H4 (cell line): ENCODE measurements at regions not wholly inside any gene's neighbourhood (a gene's known extent, or its start where the extent isn't known, plus 50 kb on each side); places are given as distances from the start of the nearest gene placed in this dataset.
A peak's percentile ranks its signal among the peaks of the same experiment; 100 is the strongest.

Experiments
- DNase-seq: peaks from one replicate; pipeline ENCODE4 v3.0.0-alpha.2; 2015; ENCODE audit warnings: low spot score

DNA sequence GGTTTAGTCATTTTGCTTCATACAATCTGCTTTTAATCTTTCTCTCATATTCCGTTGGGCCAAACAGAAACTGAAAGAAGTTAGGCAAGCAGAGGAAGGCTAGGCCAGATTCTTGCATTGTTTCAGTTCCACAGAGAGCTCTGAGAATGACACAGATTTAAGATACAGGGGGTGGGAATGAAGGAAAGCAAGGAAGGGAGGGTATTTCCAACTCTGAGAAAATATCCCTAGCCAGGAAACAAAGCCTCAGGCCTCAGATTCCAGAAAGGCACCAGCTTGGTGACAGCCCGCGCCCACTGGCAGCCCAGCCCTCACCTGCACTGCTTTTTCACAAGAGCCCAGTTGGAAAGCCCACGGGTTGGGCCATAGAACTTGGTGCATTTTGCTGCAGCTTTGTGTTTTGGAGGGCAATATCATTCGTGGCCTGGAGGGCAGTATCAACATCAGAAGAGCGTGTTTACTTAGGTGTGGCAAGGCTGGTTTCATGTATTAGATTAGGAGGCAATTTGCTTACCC, 63.5 kb downstream of the ENC1 start:
- peak; percentile 38 for DNase-seq

DNA sequence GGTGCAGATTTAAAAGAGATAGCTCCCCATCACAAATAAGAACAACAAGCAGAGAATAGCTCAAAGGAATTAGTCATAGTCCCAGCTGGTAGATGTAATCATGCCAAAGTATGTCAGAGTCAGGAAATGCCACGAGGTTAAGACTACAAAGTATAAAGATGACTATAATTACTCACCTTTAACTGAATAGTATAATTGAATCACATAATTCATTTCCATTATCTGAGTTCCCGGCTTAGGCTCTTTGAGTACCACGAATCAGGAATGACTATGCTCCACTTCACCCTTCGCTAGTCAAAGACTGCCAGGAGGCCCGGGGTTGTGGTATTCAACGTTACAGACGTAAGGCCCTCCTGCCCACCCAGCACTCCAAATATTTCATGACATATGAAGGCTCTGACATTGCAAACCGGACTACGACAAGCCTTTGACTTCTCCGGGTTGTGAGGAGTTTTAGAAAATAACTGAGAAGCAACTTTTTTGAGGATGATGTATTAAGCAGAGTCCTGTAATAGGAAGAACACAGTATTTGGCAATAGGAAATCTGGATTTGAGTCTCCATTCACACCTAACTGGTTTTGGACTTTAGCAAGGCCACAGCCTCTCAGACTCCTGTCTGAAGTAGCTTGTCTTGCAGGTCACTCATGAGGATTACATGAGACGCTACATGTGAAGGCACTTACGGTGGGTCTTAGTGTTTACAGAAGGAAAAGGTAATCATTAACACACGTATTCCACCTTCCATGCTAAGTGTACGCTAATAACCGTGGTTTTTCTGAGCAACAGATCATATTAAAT, 64.6 kb downstream of the ENC1 start:
- DNase-seq: peak; percentile 63

DNA sequence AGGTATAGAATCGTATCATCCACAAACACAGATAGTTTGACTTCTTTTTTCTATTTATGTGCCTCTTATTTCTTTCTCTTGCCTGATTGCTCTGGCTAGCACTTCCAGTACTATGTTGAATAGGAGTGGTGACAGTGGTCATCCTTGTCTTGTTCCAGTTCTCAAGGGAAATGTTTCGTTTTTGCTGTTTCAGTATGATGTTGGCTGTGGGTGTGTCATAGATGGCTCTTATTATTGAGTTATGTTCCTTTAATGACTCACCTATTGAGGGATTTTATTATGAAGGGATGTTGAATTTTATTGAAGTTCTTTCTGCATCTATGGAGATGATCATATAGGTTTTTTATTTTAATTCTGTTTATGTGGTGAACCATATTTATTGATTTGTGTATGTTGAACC, 70.3 kb downstream of the ENC1 start:
- DNase-seq: no peak

DNA sequence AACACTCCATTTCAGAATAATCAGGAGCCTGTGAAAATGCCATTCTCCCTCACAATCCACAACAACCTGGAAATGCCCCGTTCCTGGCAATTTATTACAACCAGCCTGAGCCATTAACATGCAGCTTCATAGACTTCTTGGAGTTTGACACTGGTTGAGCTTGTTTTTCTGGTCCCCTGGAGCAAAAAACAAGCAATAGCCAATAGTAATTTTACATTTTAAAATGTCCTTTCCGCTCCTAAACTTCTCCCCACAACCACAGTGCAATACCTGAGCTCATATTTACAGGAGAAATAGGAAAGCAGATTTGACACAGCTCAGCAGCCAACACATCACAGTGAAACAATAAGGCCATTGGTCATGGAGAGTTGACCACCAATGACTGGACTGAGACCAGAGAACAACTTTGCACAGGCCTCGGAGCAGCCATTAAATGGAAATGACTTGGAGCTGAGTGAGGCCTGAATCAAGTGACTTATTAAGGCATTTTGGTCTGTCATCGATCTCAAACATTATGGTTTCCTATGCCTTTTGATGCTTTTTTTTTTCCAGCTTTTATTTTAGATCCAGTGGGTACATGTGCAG, 73.0 kb downstream of the ENC1 start:
- no peak for DNase-seq

DNA sequence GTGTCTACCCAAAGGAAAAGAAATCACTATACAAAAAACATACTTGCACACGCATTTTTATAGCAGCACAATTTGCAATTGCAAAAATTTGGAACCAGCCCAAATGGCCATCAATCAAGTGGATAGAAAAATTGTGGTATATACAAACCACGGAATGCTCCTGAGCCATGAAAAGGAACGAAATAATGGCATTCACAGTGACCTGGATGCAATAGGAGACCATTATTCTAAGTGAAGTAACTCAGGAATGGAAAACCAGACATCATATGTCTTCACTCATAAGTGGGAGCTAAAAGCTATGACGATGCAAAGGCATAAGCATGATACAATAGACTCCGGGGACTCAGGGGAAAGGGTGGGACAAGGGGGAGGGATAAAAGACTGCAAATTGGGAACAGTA, 78.4 kb downstream of the ENC1 start:
- no peak for DNase-seq

DNA sequence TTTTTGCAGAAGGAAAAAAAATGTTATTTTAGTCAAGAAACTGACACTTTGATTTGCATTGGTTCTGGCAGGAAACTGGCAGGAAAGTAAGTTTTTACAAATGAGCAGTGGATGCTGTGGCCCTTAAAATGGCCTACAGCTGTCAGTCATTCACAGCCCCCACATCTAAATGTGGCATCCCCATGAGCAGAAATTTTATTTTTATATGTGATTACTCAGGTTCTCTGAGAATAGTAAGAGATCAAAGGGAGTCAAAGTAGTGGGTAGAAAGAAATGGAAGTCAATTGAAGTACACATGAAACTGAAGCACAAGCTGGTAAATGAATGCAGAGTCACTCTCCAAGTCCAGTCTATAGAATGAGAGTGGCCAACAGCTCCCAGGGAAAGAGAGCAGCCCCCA, 80.3 kb downstream of the ENC1 start:
- no peak for DNase-seq

DNA sequence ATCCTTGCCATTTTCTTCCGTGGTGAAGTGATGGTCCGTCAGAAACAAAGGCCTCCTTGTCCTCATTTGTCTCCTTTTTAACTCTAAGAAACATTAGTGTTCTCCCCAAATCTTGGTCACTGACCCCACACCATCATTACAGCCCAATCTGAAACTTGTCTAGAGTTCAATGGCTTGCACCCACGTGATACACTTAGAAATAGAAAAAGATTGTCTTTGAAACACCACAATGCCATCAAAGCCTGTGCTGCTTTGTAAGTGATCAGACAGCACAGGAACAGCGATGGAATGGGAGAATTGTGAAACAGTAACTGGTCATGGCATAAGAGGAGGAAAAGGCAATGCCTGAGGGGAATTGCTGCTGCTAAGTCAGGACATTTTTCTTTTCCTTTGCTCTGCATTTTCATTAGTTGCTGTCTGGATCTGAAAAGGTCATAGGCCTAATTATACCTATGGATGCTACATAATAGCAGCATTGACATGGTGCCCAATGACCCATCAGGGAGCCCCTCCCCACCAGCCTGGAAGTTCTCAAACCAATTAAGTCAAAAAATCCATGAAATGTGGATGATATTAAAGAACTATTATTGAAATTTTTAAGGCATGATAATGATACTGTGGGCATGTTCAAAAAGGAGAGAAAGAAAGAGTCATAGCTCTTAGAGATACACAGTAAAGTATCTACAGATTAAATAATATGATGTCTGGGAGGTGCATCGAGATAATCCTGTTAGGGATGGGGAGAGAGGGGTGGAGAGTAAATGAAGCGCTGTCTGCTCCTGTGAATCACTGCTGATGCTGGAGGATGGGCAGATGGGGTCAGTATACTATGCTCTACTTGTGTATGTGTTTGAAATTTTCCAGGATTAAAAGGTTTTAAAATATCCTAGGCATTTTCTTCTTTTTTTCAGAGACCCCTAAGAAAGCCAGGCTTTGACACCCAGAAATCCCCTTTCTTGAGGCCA, 83.6 kb downstream of the ENC1 start:
- DNase-seq: no peak

DNA sequence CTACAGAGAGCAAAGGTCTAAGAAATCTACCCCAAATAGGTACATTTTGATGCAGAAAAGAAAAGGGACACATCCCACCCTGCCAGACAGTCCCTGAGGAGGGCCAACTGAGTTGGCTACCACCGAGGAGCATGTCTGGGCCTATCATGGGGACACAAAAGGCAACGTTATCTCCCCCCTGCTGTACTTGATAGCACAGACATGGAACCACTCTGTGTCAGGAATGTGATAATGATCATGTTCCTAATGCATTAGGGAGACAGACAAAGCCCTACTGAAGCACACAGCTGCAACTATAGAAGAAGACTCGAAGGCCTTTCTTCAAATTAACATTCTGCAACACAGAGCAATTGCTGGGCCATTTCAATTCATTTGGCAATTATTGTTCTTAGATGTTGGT, 84.5 kb downstream of the ENC1 start:
- no peak for DNase-seq

DNA sequence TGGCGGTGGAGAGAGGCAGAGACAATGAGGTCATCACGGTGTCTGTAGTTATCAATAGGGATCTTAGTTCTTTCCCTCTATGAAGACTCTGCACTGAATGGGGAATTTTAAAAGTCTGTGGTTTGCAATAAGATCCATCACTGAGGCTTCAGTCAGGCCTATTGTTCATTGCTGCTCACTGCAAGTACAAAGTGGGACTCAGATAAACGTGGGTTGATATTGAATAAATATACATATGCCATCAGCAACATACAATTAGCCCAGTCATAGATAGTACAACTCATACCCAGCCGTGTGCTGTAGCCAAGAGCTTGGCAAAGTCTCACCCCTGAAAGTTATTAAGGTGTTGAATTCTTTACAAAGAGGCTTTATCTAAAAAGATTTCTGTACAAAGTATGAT, 88.4 kb downstream of the ENC1 start:
- no peak for DNase-seq

DNA sequence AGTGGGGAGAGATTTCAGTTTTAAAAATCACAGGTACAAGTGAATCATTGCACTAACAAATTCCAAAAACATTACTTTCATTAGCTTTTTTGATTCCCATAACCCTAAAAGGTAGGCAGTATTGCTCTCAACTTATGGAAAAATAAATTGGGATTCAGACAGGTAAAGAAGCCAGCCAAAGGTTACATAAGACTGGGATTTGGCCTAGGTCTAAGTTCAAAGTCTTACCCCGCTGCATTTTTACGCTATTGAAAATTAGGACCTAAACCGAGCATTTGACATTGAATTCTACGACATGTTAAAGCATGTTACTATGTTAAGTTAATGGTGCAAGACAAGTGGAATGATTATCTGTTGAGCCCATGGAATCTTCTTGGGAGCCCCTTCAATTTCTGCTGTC, 89.6 kb downstream of the ENC1 start:
- DNase-seq: no peak

DNA sequence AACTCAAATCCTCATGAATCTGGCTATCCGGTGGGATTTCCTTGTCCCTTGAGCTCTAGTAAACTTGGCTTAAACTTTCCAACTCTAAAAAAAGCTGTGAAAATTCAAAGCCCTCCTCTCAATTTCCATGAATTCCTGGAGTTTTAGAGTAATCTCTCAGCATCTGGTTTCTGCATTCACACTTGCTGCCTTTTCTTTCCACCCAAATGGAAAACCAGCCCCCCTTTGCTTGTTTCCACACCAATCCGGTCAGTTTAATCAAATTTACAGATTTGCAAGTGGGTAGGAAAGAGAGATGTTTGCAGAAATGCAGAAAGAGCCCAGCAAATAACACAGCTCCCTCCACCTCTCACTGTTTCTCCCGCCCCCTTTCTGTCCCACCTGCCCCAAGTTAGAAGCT, 91.1 kb downstream of the ENC1 start:
- no peak for DNase-seq

DNA sequence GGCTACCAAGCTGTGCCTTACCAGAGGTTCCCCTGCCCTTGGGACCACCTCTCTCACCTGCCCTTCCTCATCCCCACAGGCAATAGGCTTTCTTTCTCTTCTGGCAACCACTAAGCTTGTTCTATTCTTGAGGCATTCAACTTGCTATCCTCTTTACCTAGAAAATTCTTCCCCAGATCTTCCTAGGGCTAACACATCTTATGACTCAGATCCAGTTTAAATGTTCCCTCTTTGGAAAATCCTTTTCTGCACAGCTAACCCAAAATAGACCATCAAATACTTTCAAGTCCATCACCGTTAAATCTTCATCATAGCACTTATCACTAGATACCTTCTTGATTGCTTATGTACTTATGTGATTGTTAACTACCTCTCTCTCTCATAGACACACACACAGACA, 93.7 kb downstream of the ENC1 start:
- DNase-seq: no peak

DNA sequence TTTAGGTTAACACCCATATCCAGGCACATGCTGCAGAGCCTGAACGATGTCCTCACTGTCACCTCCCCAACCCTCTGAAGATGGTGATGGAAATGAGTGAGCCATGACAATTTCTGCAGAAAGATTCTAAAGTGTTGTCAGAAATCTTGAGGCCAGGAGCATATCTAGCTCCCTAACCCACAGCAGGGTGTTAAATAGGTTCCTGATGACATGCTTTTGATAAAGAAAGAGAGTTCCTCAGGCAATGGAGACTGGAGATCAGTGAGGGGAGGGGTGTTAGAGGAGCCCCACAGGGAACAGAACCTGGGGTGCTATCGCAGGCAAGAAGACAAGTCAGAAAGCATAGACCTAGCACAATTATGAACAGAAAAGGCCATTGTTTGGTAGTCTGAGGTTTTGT, 95.7 kb downstream of the ENC1 start:
- DNase-seq: no peak

DNA sequence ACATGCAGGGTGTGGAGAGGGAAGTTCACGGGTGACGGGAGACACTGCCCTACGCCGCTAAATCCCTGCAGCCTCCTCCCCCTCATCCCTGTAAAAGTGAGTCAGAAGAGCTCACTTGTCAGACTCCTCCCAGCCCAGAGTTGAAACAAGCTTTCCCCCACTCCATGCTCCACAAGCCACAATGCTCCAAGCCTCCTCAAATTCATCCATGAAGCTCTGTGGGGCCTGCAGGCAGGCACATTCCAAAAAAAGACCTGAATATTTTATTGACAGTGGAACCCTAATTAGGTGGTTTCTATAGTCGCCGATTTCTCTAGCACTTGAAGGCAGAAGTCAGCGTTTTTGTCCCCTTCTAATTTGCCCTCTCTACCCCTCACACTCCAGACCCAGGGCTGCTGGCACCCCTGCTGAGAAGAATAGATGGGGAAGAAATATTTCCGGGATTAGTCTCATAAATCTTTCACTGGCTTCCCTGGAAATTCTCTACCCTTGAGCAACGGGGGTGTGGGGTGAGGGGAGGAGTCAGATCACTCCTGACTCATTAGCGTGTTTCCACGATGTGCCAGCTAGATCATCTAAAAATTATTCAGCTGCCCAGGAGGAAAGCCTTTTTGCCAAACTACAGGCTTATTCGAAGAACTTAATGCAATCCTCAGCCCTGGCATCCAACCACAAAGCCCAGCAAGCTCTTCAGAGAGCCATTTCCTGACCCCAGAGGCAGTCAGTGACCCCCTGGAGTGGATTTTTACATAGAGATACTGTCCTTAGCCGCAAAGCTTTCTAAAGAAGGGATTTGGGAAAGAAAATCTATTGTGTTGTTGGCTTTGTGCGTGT, 97.1 kb downstream of the ENC1 start:
- peak; percentile 80 for DNase-seq

DNA sequence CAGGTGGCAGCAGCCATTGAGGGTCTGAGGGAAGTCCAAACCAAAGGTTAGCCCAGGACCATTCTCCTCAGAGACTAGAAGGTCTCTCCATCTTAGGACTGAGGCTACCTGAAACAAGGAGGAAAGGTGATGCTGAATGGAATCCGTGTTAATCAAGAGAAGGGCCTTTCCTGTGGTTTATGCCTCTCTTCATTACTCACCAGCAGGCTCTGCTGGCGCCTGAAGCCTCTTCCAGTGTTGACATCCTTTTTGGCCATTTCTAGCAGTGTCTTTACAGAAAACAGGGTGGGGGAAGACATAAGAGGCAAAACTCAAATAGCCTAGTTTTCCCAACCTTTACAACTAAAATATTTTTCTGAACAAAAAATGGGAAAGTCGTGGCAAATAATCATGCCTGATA, 98.0 kb downstream of the ENC1 start:
- DNase-seq: peak; percentile 21

DNA sequence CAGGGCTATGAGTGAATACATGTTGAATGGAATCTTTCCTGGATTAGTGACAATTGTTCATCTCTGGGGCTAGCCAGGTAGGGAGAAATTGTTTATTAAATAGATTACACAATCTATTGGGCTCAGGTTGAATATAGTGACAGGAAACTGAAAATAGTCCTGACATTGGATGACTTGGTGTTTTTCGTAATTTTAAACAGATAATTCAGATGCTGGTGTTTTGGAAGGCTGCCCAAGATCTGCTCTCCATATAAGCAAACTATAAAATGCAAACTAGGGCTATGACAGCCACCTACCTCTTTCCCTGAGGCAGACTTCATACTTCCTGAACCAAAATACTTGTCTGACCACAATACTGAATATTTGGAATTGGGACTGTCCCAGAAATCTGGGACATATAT, 99.1 kb downstream of the ENC1 start:
- peak; percentile 54 for DNase-seq

DNA sequence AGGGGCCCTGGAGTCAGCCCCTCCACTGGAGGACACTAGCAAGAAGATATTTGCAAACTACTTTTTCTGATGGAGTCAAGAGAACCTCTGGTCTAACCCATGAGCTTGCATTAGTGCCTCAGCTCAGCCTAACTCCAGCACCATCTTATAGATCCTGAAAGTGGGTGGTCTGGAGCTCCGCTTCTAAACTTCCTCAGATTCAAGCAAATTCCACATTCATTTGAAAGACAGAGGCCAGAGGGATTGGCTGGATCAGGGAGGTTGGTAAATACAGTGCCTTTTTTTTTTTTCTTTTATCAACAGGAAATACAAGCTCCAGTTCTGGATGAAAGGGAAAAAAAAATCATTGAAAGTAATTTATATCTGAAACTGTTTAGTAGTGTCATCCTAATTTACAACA, 99.9 kb downstream of the ENC1 start:
- no peak for DNase-seq

DNA sequence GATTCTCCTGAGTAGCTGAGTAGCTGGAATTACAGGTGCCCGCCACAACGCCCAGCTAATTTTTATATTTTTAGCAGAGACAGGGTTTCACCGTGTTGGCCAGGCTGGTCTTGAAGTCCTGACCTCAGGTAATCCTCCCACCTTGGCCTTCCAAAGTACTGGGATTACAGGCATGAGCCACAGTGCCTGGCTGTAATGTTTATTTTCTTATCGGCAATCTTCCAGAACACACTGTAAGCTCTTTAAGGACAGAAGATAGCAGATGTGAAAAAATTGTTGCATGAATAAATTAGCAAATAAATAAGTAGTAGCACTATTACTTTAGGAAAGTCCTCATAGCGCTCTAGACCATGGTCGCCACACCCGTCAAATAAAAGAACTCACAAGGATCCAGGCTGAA, 100.5 kb downstream of the ENC1 start:
- DNase-seq: no peak

DNA sequence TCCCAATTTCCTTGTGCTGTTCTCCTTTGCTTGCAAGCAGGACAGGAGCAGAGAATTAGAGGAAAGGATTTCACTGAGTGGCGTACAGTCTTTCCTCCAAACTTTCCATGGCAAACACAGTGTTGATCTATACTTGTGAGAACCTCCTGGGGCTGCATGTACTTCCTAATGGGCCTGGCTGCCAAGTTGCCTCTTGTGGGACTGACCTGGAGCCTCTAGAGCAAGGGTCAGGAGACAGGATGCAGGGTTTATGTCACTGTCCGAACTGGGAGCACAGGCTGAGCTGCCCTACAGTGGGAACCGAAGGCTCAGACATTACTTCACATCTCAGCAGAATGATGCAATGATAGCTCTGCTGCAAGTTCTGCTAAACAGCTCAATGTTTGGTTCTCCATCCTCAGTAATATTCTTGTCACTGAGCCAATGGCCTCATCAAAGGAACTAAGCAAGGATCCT, 102.3 kb downstream of the ENC1 start:
- DNase-seq: peak; percentile 61

DNA sequence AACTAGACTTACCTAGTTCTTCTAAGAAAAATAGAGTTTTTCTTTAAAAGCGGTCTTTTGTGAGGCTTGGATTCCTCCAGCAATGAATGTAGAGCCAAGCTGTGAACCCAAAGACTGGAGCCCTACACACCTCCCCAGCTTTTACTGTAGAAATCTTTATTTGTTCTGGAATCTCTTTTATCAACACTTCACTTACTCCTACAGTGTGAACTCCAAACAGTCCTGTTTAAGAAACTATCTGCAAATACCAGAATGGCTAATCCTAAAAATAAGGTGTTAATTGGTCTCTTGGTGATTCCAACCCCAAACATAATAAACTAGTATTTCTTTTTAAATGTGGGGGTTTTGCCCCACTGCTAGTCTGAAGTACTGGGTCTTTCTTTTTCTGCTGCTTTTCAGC, 103.9 kb downstream of the ENC1 start:
- DNase-seq: no peak

DNA sequence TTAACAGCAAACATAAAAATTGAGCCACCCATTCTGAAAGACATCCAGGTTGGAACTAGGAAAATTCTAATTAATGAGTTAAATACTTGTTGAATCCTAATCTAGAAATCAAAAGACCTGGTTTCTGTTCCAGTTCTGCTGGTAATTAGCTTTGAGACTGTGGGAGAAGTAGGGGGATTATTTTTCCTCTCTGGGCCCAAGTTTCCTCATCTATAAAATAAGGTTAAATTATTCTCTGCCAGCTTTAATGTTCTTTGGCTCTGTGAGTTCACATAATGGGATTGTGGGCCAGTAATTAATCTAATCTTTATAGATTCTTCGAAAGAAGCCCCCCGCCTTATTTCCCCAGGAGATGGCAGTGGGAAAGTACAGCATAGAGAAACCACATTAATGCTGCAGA, 104.6 kb downstream of the ENC1 start:
- DNase-seq: no peak
